ENCODE measurements at regions not wholly inside any gene's neighbourhood (a gene's known extent, or its start where the extent isn't known, plus 50 kb on each side); places are given as distances from the start of the nearest gene placed in this dataset.

- no peak overlapping the region for H3K4me3 ChIP-seq (ENCODE audit: low read depth, low read length)
- no peak for TF ChIP-seq CTCF (IDR thresholded peaks at IDR 0.05; ENCODE audit: insufficient read depth, low read depth, low read length)
- DNase-seq (ENCODE audit: low read depth), result no peak
These were observed 213.9 kb downstream of the PHETA1 start for GRCh38 chr12:111155020-111155419.

DNA sequence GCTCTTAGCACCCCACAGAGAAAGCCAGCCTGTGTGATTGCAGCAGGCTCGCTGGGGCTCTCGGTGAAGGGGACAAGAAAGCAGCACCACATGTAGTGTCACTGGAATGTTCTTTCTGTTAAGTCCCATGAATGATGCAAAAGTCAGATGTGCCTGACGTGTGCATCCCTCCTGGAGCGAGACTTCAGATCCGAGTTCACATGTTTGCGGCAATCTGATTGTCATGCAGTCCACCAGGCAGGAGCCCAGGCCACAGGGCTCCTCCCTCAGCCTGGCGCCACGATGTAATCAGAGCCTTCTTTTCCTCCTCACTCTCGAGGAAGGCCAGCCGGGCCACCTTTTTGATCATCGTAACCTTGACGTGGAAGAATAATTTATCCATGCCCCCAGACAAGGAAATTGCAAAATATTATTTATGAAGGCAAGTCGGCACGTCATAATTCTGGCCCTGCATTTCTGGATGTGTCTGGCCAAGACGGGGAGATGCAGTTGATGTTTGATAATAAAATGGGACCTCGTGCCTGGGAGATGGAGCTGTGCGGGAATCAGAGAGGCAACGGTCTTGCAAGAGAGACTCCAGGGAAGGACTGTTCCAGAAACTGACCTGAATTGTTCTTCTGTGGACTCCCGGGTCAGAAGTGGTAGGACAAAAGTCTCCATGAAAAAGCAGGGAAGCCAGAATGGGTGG, 214.6 kb downstream of the PHETA1 start:
- no peak for DNase-seq (ENCODE audit: low read depth)
- no peak for TF ChIP-seq CTCF (IDR thresholded peaks at IDR 0.05; ENCODE audit: insufficient read depth, low read depth, low read length)
- H3K4me3 ChIP-seq (ENCODE audit: low read depth, low read length), result no peak overlapping the region

GRCh38 chr12:111152561-111152960, 216.3 kb downstream of the PHETA1 start:
- DNase-seq (ENCODE audit: low read depth), result no peak
- H3K4me3 ChIP-seq (ENCODE audit: low read depth, low read length), result no peak overlapping the region
- no peak for TF ChIP-seq CTCF (IDR thresholded peaks at IDR 0.05; ENCODE audit: insufficient read depth, low read depth, low read length)

- no peak for DNase-seq (ENCODE audit: low read depth)
- TF ChIP-seq CTCF (IDR thresholded peaks at IDR 0.05; ENCODE audit: insufficient read depth, low read depth, low read length), result no peak
- H3K4me3 ChIP-seq (ENCODE audit: low read depth, low read length), result no peak overlapping the region
These were observed 217.7 kb downstream of the PHETA1 start for GRCh38 chr12:111150921-111151840.

GRCh38 chr12:111150360-111150759, 218.5 kb downstream of the PHETA1 start:
- no peak for DNase-seq (ENCODE audit: low read depth)
- H3K4me3 ChIP-seq (ENCODE audit: low read depth, low read length), result no peak overlapping the region
- TF ChIP-seq CTCF (IDR thresholded peaks at IDR 0.05; ENCODE audit: insufficient read depth, low read depth, low read length), result no peak

GRCh38 chr12:111149299-111149698, 219.6 kb downstream of the PHETA1 start:
- no peak for DNase-seq (ENCODE audit: low read depth)
- no peak for TF ChIP-seq CTCF (IDR thresholded peaks at IDR 0.05; ENCODE audit: insufficient read depth, low read depth, low read length)
- no peak overlapping the region for H3K4me3 ChIP-seq (ENCODE audit: low read depth, low read length)

Data from fibroblast of villous mesenchyme (primary cell).